Transverse colon (tissue), 4 donors: ENCODE measurements at regions not wholly inside any gene's neighbourhood (a gene's known extent, or its start where the extent isn't known, plus 50 kb on each side); places are given as distances from the start of the nearest gene placed in this dataset.

Source experiments
- DNase-seq: peaks from one replicate; pipeline ENCODE4 v3.0.0-alpha.2; 2019
- H3K27ac ChIP-seq, 4 donors: fragments of 200-600 bp; sonication (generic); 2 replicates each; pipeline ENCODE4 v1.5.1; 2016 to 2018; ENCODE audit warnings: inconsistent platforms in 4 of 4
- H3K27me3 ChIP-seq: fragments of 200-600 bp; sonication (generic); 2 replicates; pipeline ENCODE4 v1.5.1; 2017; ENCODE audit warnings: inconsistent platforms
- H3K36me3 ChIP-seq, 4 donors: fragments of 200-600 bp; sonication (generic); 2 replicates each; pipeline ENCODE4 v1.5.1; 2017 to 2019; ENCODE audit warnings: inconsistent platforms in 4 of 4
- H3K4me1 ChIP-seq, 4 donors: fragments of 200-600 bp; sonication (generic); 2 replicates each; pipeline ENCODE4 v1.5.1; 2017 to 2020; ENCODE audit warnings: inconsistent platforms in 4 of 4
- H3K4me3 ChIP-seq, 4 donors: fragments of 200-600 bp; sonication (generic); 1 replicate in 1 of 4; 2 replicates in 3 of 4; pipeline versions ENCODE4 v1.5.1 to v1.6.1; 2017 to 2019; ENCODE audit warnings: inconsistent platforms in 4 of 4
- H3K9me3 ChIP-seq, 2 donors: fragments of 200-600 bp; sonication (generic); 2 replicates each; pipeline ENCODE4 v1.5.1; 2017 to 2019; ENCODE audit warnings: inconsistent platforms in 2 of 2
- CTCF ChIP-seq, 5 experiments: fragments of 200-600 bp in 3 of 5; fragments of 450-650 bp in 2 of 5; sonication (generic) in 3 of 5; IDR thresholded peaks; 1 replicate in 2 of 5; 2 replicates in 3 of 5; pipeline ENCODE4 v1.5.1; 2016 to 2017; ENCODE audit warnings: antibody characterized with exemption in 5 of 5, inconsistent platforms in 3 of 5, mild to moderate bottlenecking in 2 of 5, moderate library complexity in 1 of 5
- EP300 ChIP-seq: sonication (generic); formaldehyde crosslinking; IDR thresholded peaks from one replicate; pipeline ENCODE4 v1.6.1; 2017; ENCODE audit warnings: antibody characterized with exemption, low read depth
- POLR2A ChIP-seq: fragments of 450-650 bp; IDR thresholded peaks from one replicate; pipeline ENCODE4 v1.6.1; 2016; ENCODE audit warnings: antibody characterized with exemption, mild to moderate bottlenecking, moderate library complexity
- POLR2AphosphoS5 ChIP-seq, 3 donors: sonication (generic); formaldehyde crosslinking; IDR thresholded peaks; one replicate each; pipeline ENCODE4 v1.6.1; 2016; ENCODE audit warnings: antibody characterized with exemption in 3 of 3
- WGBS, 2 donors: methylation state at CpG; one replicate each; pipeline ENCODE4 v1.1.5; 2018; ENCODE audit warnings: low coverage in 1 of 2; 5-methylcytosine and 5-hydroxymethylcytosine counted together
- in situ Hi-C, 4 donors: fragments of 200-750 bp; cut with MboI; loops; one replicate each; pipeline versions ENCODE4 v1.15.0 to v1.15.1; 2017; ENCODE audit warnings: low sequenced_read_pairs in 3 of 4, low pct_ligation_motif_present in 1 of 4, low pct_unique_long_range_greater_than_20kb in 1 of 4
- intact Hi-C: fragments of 100-400 bp; cut with DNase I; formaldehyde crosslinking; loops from one replicate; pipeline ENCODE4 v1.15.1; 2023; ENCODE audit warnings: low total_unique reads

DNA sequence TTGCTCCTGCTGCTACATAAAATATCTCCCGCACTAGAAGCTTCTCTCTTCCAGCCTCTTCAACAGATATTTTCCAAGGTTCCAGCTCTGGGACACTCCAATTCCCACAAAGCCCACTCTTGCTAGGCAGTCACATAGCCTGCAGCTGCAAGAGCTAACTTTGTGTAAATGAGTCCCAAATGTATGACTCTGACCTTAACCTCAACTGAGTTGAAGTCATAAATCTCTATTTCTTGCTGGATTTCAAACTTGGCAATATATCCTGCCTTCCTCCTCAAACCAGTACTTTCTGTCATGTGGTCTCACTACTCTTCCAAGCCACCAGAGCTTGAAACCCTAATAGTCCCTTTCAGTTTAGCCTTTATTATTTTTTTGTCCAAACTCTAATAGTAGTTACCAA, 315.4 kb upstream of the GRIA3 start:
- WGBS, 2 donors = 14 to 39% methylated on average over 1 of the region's 1 CpG
- Histone ChIP-seq H3K4me3 (no peak overlapping the region), H3K27ac (no peak overlapping the region), H3K27me3 (no peaks in the 10 kb centered on the region), H3K9me3 (no peaks in the 10 kb centered on the region), H3K4me1 (no peaks in the 10 kb centered on the region), H3K36me3 (no peaks in the 10 kb centered on the region)
- intact Hi-C loops (no loop called here), in situ Hi-C loops (no loop called here)
- TF ChIP-seq CTCF (IDR thresholded peaks at IDR 0.05) (no peak), EP300 (no peak), POLR2A (no peak), POLR2AphosphoS5 (IDR thresholded peaks at IDR 0.05) (no peak)
- no peak for DNase-seq

DNA sequence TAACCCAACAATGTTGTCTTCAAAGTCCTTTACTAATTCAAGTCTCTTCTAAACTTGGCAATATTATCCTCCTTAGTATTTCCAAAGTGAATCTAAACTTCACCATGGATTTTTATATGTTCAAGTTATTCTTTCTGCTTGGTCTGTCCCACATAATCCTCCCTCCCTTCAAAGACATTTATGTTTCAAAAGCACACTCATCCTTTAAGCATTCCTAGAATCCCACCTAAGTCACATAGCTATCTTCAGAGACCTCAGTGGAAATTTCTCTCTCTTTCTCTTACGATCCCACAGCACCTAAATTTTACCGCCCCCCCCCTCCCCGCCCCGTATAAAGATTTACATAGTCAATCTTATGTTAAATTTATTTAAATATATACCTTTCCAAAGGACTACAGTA, 314.9 kb upstream of the GRIA3 start:
- no peaks in the 10 kb centered on the region for H3K36me3 ChIP-seq

DNA sequence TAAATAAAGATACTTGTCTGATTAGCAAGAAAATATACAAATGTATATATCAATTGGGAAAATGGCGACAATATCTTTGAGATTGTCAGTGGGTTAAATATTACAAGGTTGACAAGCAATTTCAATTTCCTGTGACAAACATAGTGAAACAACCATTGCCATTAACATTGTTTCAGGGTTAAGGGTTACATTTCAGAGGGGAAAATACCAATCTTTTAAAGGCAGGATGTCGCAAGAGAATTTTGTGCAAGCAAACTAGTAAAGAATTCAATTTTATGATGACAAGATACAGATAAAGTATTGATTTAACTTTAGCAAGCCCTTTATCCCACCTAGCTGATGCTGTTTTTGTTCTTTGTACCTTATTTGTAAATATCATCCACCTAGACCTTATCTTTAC, 305.8 kb upstream of the GRIA3 start:
- no peaks in the 10 kb centered on the region for H3K9me3 ChIP-seq
- WGBS, 2 donors = 45 to 68% methylated on average over 2 of the region's 2 CpGs
- DNase-seq = no peak
- H3K27ac ChIP-seq = no peak overlapping the region
- H3K4me3 ChIP-seq = no peak overlapping the region
- in situ Hi-C loops = no loop called here
- H3K27me3 ChIP-seq = no peaks in the 10 kb centered on the region
- no peaks in the 10 kb centered on the region for H3K36me3 ChIP-seq
- H3K4me1 ChIP-seq = no peaks in the 10 kb centered on the region
- no peak for TF ChIP-seq EP300
- no peak for TF ChIP-seq POLR2A
- intact Hi-C loops = no loop called here

More for the DNA sequence above, 314.9 kb upstream of the GRIA3 start:
- intact Hi-C loops (no loop called here), in situ Hi-C loops (no loop called here)
- no peak for DNase-seq
- Histone ChIP-seq H3K27me3 (no peaks in the 10 kb centered on the region), H3K9me3 (no peaks in the 10 kb centered on the region), H3K4me3 (no peak overlapping the region), H3K4me1 (no peaks in the 10 kb centered on the region), H3K27ac (no peak overlapping the region)
- TF ChIP-seq CTCF (IDR thresholded peaks at IDR 0.05) (no peak), POLR2A (no peak), EP300 (no peak), POLR2AphosphoS5 (IDR thresholded peaks at IDR 0.05) (no peak)
- 77 to 90% methylated on average over 4 of the region's 4 CpGs for WGBS, 2 donors

DNA sequence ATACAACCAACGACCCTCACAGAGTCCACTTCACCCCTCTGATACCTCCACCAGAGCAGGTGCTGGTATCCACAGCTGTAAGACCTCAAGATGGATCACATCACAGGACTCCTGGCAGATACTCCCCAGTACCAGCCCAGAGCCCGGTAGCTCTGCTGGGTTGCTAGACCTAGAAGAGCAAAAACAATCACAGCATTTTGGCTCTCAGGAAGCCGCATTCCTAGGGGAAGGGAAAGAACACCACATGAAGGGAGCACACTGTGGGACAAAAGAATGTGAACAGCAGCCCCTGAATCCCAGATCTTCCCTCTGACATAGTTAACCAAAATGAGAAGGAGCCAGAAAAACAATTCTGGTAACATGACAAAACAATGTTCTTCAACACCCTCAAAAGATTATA, 303.1 kb upstream of the GRIA3 start:
- H3K27me3 ChIP-seq = no peaks in the 10 kb centered on the region
- in situ Hi-C loops (no loop called here), intact Hi-C loops (no loop called here)
- H3K9me3 ChIP-seq = no peaks in the 10 kb centered on the region
- no peaks in the 10 kb centered on the region for H3K36me3 ChIP-seq
- H3K4me1 ChIP-seq = no peaks in the 10 kb centered on the region
- H3K27ac ChIP-seq = no peak overlapping the region
- WGBS, 2 donors = 69% methylated on average over 3 of the region's 3 CpGs; no CpG with 5 or more reads in 1 of the 2 donors
- DNase-seq = no peak
- TF ChIP-seq CTCF (IDR thresholded peaks at IDR 0.05) (no peak), EP300 (no peak), POLR2A (no peak), POLR2AphosphoS5 (IDR thresholded peaks at IDR 0.05) (no peak)
- H3K4me3 ChIP-seq = no peak overlapping the region

- TF ChIP-seq POLR2A = no peak
- TF ChIP-seq CTCF (IDR thresholded peaks at IDR 0.05) = no peak
- no peak for TF ChIP-seq EP300
- no peak for TF ChIP-seq POLR2AphosphoS5 (IDR thresholded peaks at IDR 0.05)
- H3K27ac ChIP-seq = no peak overlapping the region
- no peaks in the 10 kb centered on the region for H3K4me1 ChIP-seq
- intact Hi-C loops (no loop called here), in situ Hi-C loops (no loop called here)
- no peaks in the 10 kb centered on the region for H3K27me3 ChIP-seq
- DNase-seq = no peak
- no peak overlapping the region for H3K4me3 ChIP-seq
- no peaks in the 10 kb centered on the region for H3K36me3 ChIP-seq
- H3K9me3 ChIP-seq = no peaks in the 10 kb centered on the region
Measured at GRCh38 chrX:122890729-122891128, 293.3 kb upstream of the GRIA3 start.
